GM19467 (cell line): ENCODE measurements at regions not wholly inside any gene's neighbourhood (a gene's known extent, or its start where the extent isn't known, plus 50 kb on each side); places are given as distances from the start of the nearest gene placed in this dataset.
A peak's percentile ranks its signal among the peaks of the same experiment; 100 is the strongest.

Source experiments
- ATAC-seq: cut with Tn5 transposase; IDR thresholded peaks from one replicate; pipeline ENCODE4 v1.9.1; 2021; ENCODE audit warnings: mild to moderate bottlenecking, moderate library complexity; ENCODE audit not compliant: unreplicated experiment

DNA sequence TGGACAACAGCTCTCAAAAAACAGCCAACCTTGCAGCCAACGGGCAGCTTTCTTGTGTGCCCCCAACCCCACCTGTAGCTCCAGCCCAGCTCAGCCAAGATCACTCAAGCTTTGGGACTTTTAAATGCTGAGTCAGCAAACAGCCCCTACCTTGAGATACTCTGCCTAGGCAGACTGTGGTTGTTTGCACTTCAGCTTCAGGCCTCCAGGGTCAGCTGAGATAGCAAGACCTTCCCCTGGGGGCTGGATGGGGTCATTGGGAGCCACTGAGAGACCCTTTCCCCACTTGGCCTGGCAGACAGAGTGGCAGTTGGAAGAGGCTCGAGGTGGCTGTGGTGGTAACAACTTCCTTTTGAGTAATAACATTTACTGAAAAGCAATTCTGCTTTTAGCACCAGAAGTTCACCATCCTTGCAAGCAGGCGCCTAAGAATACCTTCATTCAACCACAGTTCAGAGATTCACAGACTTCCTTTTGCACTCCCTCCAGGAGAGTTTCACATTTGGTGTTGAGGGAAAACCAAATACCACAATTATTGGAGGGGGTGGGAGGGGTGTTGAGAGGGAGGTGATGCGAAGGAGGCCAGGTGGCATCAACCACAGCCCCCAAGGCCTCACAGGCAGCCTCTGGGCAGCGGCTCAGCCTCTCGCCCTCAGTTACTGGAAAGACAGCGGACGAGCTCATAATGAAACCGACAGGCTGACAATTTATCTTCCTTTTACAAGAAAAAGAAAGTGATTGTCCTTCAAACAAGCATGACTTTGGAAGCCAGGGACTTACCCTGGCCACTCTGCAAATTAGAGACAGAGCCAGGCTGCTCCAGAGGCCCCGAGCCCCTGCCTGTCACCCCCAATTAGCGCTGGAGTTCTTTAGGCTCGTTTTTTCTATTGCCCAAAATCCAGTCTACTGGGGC, 148.1 kb downstream of the CEBPB start:
- peak; percentile 54 for ATAC-seq

DNA sequence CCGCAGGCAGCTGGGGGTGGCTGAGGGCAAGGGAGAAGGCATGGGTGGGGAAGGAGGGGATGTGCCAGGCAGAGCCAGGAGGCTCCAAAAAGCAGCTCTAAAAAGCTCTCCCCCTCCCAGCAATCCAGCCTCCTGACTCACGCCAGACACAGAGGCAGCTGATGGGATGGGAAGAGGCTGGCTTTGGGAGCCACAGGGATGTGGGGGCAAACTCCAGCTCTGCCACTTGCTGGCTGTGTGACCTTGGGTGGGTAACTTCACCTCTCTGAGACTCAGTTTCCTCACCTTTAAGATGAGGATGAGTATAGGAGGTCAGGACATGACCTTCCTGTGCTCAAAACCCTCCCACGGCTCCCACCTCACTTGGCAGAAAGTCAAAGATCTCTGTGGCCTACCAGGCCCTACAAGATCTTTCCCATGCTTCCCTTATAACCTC, 148.9 kb downstream of the CEBPB start:
- no peak for ATAC-seq

DNA sequence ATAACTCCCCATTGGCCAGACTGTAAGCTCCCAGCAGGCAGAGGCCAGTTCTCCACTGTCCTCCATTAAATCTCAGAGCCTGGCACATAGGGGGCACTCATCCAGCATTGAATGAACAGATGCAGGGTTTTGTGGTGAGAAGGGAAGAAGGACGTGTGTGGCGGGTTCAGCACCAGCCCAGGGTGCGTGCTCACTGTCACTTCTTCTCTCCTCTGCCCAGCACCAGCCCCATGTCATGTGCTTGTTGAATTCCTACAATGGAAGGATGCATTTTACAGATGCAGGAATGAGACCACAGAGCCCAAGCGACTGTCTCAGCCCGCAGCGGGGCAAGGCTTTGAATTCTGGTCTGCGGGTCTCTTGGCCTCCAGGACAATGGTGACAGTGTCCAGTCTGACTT, 149.9 kb downstream of the CEBPB start:
- no peak for ATAC-seq

DNA sequence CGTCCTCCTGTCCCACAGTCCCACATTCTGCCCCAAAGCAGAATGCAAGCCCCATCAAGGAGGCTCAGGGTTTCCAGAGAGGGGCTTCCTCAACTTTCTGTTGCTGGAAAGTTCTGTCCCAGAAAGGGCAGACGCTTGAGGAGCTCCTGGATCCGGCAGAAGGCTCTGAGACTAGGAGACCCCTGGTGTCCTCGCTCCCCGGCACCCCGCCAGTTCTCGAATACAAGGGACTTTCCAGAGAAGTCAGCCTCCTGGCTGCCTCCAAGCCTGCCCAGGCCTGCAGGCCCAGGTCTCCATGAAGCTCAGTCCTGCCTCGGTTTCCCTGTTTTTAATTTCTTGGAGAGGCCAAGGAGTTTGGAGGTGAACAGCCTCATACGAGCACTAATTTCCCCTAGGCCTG, 150.4 kb downstream of the CEBPB start:
- ATAC-seq, result no peak

DNA sequence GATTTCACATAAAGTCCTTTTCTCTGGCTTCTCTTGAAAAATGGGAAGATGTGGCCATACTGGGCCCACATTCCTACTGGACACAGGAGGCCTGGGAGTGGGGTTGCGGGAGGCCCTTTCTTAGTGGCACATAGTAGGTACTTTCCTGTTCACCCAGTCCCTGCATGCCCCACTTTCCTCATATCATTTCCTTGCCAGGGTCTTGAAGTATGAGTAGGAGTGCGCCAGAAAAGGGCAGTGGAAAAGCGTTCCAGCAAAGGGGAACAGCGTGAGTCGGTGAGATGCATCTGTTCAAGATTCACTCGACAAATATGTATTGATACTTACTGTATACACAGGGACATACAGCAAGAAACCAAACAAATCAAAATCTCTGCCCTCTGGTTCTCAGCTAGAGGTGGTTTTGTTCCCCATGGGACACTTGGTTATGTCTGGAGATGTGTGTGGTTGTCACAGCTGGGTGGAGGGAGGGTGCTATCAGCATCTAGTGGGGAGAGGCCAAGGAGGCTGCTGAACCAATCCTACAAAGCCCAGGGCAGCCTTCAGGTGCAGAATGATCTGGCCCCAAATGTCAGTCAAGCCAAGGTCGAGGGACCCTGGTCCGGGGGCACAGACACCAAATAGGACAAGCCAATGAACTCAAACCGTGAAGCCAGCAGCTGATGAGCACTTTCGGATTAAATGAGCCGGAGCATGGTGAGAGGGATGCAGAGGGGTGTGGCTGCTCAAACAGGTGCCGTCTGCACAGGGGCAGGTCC, 151.4 kb downstream of the CEBPB start:
- no peak for ATAC-seq

DNA sequence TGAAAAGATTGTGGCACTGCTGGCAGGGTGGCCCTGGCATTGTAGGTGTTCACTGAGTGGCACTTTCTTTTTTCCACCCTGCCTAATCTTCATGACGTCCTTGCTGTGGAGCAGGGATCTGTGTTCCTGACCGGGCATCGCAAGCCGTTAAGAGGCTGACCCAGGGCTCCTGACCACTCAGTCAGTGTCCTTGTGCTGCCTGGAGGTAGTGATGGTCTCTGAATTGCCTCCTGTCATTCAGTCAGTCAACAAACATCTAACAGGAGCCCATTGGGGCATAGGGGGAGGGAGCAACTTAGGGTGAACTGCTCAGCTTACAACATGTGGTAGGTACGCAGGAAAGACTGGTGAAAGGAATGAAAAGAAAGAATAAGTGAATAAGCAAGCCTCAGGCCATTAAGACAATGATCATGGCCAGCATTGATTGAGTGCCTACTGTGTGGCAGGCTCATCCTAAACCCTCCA, 152.0 kb downstream of the CEBPB start:
- ATAC-seq, result no peak

DNA sequence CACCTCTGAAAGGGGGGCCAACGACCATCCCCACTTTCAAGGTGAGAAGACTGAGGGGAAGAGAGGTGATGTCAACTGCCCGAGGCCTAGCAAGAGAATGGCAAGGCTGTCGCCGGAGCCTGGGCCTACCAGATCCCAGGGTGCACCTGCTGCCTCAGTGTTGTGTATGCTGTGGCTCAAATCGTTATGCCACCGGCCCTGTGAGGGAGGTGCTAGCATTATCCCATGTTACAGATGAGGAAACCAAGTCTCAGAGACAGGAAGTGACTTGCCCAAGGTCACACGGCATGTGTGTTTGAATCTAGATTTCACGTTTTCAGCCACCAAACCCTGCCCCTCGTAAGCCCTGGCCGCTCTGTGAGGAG, 152.5 kb downstream of the CEBPB start:
- ATAC-seq, result no peak

DNA sequence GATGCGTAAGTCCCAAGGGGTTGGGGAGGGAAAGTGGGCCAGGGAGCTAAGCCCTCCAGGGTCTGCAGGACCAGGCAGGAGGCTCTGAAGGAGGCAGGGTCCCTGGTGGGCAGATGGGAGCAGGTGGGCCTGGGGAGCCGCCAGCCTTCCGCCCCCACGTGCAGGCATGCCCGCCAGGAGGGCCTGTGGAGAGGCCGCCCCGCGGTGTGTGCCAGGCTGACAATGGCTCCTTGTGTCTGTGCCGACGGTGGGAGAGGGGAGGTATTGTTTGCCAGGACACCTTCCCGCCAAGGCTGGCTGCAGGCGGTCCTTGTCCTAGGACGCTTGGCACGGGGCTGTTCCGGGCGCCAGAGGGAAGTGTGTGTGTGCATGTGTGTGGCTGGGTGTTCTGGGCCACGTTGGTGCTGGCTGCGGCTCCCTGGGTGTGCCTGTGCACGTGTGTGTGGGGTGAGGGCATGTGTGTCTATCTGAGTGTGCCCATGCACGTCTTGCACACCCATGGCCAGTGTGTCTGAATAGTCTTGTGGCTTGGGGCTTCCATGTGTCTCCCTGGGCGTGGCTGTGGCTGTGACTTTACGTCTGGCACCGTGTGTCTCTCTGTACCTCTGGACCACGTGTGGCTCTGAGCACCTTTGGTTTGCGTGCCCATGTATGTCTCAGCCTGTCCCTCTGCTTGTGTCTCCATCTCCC, 153.0 kb downstream of the CEBPB start:
- no peak for ATAC-seq

DNA sequence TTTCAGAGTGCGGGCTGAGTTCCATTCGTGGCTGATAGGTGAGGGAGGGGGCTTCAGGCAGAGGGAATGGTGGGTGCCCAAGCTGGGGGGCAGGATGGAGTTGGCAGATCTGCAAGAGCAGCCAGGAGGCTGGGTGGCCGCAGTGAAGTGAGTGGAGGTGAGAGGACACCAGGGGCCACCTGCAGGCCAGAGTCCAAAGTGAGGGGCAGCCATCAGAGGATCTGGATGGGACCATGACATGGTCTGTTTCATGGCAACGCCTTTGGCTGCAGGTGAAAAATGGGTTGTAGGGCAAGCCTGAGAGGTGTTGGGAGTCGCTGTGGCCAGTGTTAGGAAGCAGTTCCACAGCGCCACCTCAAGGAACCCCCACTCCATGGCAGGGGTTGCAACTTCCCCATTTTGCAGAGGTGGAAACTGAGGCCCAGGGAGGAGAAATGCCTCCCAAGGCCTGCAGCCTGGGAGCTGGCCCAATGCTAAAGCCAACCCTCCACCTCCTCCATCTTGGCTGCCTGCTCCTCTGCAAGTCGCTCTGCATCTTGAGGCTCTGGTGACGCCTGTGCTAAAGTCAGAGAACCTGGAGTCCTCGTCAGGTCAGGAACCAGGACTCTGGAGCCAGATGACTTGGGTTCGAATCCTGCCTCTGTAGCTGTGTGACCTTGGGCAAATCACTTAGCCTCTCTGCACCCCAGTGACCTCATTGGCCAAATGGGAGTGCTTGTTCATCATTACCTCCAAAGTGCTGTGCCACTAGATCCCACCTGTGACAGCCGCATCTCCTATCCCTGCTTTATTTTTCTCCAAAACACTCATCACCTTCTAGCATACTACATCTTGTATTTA, 153.8 kb downstream of the CEBPB start:
- no peak for ATAC-seq

DNA sequence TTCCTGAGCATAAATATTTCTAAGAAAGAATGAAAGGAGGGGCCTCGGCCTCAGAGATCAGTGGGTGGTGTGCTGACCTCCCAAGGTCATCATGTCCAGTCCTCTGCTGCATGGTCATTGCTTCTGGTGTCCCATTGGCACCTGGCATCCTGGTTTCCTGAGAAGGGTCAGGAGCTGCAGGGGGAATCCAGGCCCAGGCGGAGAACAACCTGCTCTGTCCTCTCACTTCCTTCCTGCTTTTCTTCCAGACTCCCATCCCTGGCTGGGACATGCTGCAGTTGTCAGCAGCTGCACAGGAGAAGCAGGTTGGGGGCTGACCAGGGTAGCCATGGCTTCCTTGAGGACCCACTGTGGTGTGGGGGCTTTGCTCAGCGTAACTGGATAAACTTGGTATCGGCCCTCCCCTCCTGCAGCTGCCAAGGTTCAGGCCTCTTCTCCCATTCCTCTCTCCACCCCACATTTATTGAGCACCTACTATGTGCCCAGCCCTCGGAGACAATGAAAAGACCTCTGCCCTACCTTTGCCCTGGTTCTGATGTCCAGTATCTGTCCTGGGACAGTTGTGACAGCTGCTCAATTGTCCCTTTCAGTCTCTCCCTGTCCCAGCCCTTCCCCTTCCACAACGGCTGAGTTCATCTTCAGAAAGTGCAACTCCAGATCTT, 155.2 kb downstream of the CEBPB start:
- ATAC-seq, result no peak

DNA sequence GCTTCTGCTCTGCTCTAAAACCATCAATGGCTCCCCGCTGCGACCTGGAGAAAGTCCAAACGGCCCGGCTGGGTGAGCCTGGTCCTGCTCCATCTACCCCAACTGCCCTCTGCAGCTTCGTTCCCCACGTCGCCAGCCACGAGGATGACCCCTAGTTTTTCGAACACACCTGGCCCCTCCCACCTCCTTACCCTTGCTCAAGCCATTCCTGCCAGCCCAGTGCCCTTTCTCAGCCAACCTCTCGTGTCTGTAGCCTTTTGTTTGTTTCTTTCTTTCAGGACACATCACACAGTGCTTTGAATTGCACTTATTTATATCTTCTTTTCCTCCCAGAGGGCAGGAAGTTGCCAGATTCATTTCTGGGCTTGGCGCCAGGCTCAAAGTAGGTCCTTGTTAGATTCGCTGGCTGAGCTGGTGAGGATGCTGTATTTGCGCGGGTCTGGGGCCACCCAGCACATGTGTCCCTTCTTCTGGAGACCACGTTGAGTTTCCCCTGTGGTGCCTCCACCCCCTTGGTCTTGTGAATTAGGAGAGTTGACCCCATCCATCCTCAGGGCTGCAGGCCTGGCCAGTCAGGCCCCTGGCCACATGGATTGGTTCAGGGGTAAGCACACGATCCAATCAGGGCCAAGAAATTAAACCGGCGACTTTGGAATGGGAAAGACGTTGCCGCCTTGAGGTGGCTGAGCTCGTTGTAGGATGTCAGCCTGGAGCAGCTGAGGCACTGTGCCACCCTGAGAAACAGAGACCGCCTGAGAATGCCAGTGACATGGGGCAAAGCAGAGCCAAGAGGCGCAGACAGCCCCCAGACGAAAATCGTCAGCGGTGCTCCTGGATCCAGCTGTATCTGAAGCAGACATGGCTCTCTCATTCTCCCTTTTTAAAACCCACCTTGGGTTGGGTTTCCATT, 156.0 kb downstream of the CEBPB start:
- no peak for ATAC-seq

DNA sequence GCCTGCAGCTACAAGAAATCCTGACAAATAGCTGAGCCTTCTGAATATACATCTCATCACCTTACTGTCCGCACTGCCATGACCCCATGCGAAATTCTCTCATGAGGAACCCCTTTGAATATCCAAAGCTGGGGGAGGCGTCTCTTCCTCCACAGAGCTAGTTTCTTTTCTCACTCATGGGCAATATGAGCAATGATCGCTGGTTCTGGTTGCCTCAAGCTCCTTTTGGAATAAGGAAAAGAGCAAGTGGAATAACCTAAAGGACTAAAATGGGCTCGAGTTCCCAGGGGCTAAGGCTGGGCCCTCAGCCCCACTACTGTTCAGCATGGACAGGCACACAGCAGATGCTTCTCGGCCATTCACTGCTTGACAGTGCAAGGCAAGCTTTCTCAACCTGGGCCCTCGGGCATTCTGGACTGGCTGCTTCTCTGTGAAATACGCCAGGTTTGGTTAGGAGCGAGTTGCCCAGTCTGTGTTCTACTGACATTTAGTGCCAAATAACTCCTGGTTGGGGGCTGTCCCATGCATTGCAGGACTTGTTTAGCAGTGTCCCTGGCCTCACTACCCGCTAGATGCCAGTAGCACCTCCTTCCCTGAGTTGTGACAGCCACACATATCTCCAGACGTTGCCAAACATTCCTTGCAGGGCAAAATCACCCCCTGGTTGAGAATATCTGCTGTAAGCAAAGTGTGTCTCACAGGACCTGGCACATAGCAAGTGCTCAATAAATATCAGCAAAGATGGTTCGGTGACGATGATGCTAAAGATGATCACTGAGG, 156.8 kb downstream of the CEBPB start:
- no peak for ATAC-seq

DNA sequence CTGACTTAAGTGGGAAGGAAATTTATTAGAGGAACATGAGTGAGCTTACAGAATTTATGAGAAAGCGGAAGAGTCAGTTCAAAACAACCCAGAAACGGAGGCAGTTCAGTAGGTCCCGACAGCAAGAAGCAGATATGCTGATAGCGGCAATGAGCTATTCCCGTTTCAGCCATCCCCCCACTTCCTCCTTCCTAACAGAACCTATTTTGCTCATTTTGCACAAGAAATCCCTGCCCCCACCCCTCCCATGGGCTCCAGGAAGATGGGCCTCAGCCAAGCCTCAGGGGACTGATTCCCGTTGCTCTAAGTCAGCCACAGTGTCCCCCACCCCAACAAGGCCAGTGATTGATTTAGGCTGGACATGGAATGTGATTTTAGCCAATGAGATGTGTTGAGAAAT, 157.5 kb downstream of the CEBPB start:
- no peak for ATAC-seq

DNA sequence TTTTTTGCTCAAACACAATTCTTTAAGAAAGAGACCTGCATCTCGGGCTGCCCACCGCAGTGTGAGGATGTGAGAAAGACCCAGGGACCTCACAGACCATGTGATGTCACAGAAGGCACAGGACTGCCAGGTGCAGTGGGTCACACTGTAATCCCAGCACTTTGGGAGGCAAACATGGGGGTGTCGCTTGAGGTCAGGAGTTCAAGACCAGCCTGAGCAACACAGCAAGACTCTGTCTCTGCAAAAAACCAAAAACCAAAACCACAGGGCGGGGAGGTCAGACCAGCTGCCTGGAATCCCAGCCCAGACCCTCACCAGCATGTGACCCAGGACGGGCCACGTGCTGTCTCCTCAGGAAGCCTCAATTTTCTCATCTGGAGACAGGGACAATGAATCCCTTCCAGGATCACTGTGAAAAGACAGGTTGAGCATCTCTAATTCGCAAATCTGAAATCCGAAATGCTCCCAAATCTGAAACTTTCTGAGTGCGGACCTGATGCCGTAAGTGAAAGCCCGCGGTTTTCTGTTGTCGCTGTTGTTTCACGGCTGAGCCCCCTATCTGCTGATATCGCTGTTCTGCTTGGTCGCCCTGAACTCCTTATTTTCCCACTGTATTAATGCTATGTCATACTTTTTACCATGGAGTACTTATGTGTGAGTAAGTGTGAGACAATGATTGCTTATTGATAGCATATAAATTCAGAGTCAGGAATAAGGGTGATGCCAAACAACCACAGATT, 159.5 kb upstream of the PTPN1 start:
- ATAC-seq, result no peak

DNA sequence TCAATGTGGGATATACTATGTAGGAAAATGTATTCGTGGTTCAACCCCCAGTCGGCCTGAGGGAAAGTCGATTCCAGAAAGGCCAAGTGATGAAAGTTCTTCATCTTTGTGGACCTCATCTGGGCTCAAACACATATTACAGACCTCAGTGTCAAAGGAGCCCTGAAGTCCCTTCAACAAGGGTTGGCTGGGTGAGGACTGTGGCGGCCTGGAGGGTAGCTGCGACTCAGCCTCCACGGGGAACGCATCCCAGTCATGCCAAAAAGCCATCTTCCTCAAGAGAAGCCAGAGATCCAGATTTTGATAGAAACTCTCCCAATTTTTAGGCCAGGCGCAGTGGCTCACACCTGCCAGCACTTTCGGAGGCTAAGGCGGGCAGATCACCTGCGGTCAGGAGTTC, 158.6 kb upstream of the PTPN1 start:
- no peak for ATAC-seq

DNA sequence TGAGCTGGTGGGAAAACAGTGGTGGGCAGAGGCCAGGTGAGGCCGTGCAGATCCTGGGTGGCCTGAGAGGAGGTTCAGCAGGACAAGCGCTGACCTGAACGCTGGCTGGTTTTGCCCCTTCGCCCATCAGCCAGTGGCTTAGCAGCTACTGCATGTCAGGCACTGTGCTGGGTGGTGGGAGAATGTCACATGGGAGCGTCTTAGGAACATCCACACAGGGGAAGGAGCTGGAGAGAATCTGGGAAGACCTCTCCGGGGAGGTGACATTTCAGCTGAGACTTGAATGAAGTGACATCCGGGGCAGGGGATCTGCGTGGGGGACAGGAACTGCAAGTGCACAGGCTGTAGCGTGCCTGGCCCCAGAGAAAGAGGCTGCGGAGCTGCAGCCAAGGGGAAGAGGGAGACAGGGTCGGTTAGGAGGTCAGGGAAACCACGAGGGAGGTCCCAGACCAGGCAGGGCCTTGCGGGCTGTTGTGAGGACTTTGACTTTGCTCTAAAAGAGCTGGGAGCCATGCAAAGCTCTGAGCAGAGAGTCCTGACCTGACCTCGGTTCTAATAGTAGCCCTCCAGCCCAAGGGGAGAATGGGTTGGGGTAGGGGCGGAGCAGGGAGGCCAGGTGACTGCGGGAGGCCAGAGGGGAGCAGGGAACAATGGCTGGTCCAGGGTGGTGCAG, 156.8 kb upstream of the PTPN1 start:
- ATAC-seq, result no peak
